ENCODE measurements at regions not wholly inside any gene's neighbourhood (a gene's known extent, or its start where the extent isn't known, plus 50 kb on each side); places are given as distances from the start of the nearest gene placed in this dataset.

DNA sequence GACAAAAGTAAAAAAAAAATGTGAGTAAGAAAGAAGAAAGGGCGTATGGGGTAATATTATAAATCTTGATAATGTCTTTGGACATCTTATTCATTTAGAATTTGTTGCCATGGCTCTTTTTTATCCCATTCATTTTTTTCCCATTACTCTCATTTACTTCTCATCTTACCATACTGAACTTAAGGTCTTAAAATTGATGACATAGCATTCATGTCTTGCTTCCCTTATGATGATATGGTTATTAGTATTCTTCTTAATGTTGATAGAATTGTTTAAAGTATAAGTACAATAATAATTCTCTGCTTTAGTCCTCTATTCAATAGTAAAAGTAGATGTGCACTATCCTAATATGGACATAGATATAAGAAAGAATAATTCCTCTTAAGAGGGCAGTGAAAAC, 204.1 kb upstream of the KLF12 start:
- no peak for DNase-seq (ENCODE audit: low read depth)
- no peak overlapping the region for H3K4me3 ChIP-seq (ENCODE audit: low read depth, low read length)
- TF ChIP-seq, protein P1, sequence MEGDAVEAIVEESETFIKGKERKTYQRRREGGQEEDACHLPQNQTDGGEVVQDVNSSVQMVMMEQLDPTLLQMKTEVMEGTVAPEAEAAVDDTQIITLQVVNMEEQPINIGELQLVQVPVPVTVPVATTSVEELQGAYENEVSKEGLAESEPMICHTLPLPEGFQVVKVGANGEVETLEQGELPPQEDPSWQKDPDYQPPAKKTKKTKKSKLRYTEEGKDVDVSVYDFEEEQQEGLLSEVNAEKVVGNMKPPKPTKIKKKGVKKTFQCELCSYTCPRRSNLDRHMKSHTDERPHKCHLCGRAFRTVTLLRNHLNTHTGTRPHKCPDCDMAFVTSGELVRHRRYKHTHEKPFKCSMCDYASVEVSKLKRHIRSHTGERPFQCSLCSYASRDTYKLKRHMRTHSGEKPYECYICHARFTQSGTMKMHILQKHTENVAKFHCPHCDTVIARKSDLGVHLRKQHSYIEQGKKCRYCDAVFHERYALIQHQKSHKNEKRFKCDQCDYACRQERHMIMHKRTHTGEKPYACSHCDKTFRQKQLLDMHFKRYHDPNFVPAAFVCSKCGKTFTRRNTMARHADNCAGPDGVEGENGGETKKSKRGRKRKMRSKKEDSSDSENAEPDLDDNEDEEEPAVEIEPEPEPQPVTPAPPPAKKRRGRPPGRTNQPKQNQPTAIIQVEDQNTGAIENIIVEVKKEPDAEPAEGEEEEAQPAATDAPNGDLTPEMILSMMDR (IDR thresholded peaks at IDR 0.05; ENCODE audit: control insufficient read depth, extremely low read depth, insufficient read depth) = no peak

GRCh38 chr13:74336546-74336945, 202.3 kb upstream of the KLF12 start:
- TF ChIP-seq, protein P1 (IDR thresholded peaks at IDR 0.05; ENCODE audit: control insufficient read depth, extremely low read depth, insufficient read depth) = no peak
- DNase-seq (ENCODE audit: low read depth) = no peak
- H3K4me3 ChIP-seq (ENCODE audit: low read depth, low read length) = no peak overlapping the region

DNA sequence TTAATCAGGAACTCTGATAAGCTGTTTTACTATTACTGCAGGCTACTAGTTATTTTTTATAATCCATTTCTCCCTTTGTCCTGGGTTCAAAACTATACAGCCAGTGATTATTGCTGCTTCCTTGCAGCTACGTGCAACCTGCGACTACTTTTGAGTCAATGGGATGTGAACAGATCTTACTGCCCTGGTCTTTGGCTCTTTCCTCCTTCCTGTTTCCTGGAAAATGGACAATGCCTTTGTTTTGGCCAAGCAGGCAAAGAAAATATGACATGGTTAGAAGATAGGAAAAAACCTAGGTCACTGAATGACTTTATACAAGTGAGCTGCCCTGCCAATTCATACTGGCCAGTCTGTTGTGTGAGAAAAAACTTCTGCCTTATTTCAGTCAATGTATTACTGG, 201.2 kb upstream of the KLF12 start:
- DNase-seq (ENCODE audit: low read depth) = no peak
- TF ChIP-seq, protein P1 (IDR thresholded peaks at IDR 0.05; ENCODE audit: control insufficient read depth, extremely low read depth, insufficient read depth) = no peak
- no peak overlapping the region for H3K4me3 ChIP-seq (ENCODE audit: low read depth, low read length)

GRCh38 chr13:74329962-74330361, 195.8 kb upstream of the KLF12 start:
- TF ChIP-seq, protein P1 (IDR thresholded peaks at IDR 0.05; ENCODE audit: control insufficient read depth, extremely low read depth, insufficient read depth) = no peak
- no peak for DNase-seq (ENCODE audit: low read depth)

DNA sequence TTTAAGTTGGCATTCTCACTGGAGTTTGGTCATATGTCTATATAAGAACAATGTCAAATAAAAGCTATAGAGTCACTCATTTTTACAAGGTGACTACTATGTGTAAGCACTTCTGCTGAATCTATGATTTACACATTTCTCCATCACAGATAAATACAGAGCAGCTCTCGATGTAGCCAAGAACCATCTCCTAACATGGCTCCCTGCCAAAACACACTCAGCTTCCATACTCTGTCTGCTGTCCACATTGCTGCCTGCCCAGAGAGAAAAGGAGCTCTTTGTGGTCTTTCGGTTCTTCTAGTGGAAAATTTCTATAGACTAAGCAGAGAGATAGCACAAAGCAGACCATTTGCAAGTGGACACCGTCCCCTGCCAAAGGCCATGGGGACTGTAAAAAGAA, 190.9 kb upstream of the KLF12 start:
- peak; percentile 13 for DNase-seq (ENCODE audit: low read depth)
- no peak overlapping the region for H3K4me3 ChIP-seq (ENCODE audit: low read depth, low read length)
- TF ChIP-seq, protein P1 (IDR thresholded peaks at IDR 0.05; ENCODE audit: control insufficient read depth, extremely low read depth, insufficient read depth) = no peak

More at GRCh38 chr13:74329962-74330361, 195.8 kb upstream of the KLF12 start:
- no peak overlapping the region for H3K4me3 ChIP-seq (ENCODE audit: low read depth, low read length)

GRCh38 chr13:74324338-74324737, 190.1 kb upstream of the KLF12 start:
- DNase-seq (ENCODE audit: low read depth) = no peak
- no peak overlapping the region for H3K4me3 ChIP-seq (ENCODE audit: low read depth, low read length)
- TF ChIP-seq, protein P1 (IDR thresholded peaks at IDR 0.05; ENCODE audit: control insufficient read depth, extremely low read depth, insufficient read depth) = no peak

DNA sequence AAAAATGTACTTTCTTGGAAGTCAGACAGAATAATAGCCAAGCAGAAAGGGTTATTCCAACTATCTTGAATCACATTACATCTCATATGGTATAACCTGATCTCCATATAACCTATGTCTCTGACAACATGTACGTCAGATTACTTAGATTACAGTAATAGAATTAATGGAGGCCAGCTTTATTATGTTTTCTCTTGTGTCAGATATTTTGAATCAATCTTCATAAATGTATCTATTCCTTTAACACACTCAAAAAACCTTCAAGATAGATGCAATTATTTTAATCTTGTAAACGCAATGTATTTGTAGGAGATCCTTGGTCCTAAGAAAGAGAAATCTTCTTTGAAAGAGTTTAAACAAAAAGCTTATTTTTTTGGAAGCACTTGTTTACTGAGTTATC, 188.4 kb upstream of the KLF12 start:
- no peak for DNase-seq (ENCODE audit: low read depth)
- H3K4me3 ChIP-seq (ENCODE audit: low read depth, low read length) = no peak overlapping the region
- TF ChIP-seq, protein P1 (IDR thresholded peaks at IDR 0.05; ENCODE audit: control insufficient read depth, extremely low read depth, insufficient read depth) = no peak

Measured in LNCaP clone FGC (cell line).